Smooth muscle cell (in vitro differentiated cells): ENCODE measurements at regions not wholly inside any gene's neighbourhood (a gene's known extent, or its start where the extent isn't known, plus 50 kb on each side); places are given as distances from the start of the nearest gene placed in this dataset.

Experiments
- DNase-seq: peaks from one replicate; lab custom pipeline; 2025; ENCODE audit not compliant: unreplicated experiment; lab: John Stamatoyannopoulos, UW
- H2AFZ ChIP-seq: fragments of 200-600 bp; sonication (generic); 2 replicates; pipeline ENCODE4 v1.6.0; 2016; ENCODE audit warnings: antibody characterized with exemption, low read depth, mild to moderate bottlenecking
- H3F3A ChIP-seq: fragments of 200-600 bp; sonication (generic); 2 replicates; pipeline ENCODE4 v1.6.0; 2017; ENCODE audit warnings: antibody characterized with exemption, low read depth
- H3K27ac ChIP-seq: fragments of 200-600 bp; sonication (generic); 2 replicates; pipeline ENCODE4 v1.5.1; 2016; ENCODE audit warnings: low read depth, mild to moderate bottlenecking
- H3K27me3 ChIP-seq: fragments of 200-600 bp; sonication (generic); 2 replicates; pipeline ENCODE4 v1.6.1; 2016; ENCODE audit warnings: low read depth, mild to moderate bottlenecking
- H3K36me3 ChIP-seq: fragments of 200-600 bp; sonication (generic); 2 replicates; pipeline ENCODE4 v1.5.1; 2016; ENCODE audit warnings: low read depth
- H3K4me1 ChIP-seq: fragments of 200-600 bp; sonication (generic); 2 replicates; pipeline ENCODE4 v1.5.1; 2016; ENCODE audit warnings: low read depth
- H3K4me2 ChIP-seq: fragments of 200-600 bp; sonication (generic); 2 replicates; pipeline ENCODE4 v1.6.0; 2016; ENCODE audit warnings: mild to moderate bottlenecking
- H3K4me3 ChIP-seq: fragments of 200-600 bp; sonication (generic); 2 replicates; pipeline ENCODE4 v1.5.1; 2016; ENCODE audit warnings: mild to moderate bottlenecking
- H3K79me2 ChIP-seq: fragments of 200-600 bp; sonication (generic); 2 replicates; pipeline ENCODE4 v1.6.0; 2016; ENCODE audit warnings: low read depth, mild to moderate bottlenecking
- H3K9ac ChIP-seq: fragments of 200-600 bp; sonication (generic); 2 replicates; pipeline ENCODE4 v1.6.0; 2016; ENCODE audit warnings: low read depth
- H3K9me3 ChIP-seq: fragments of 200-600 bp; sonication (generic); replicated peaks from 2 replicates; pipeline ENCODE4 v1.5.1; 2016; ENCODE audit warnings: low read depth
- H4K20me1 ChIP-seq: fragments of 200-600 bp; sonication (generic); 2 replicates; pipeline ENCODE4 v1.6.0; 2016; ENCODE audit warnings: low read depth
- CTCF ChIP-seq: fragments of 200-600 bp; sonication (generic); IDR thresholded peaks from 2 replicates; pipeline ENCODE4 v1.5.1; 2017; ENCODE audit warnings: borderline replicate concordance, mild to moderate bottlenecking, antibody characterized with exemption; ENCODE audit not compliant: insufficient read depth, poor library complexity, severe bottlenecking
- WGBS: methylation state at CpG from one replicate; pipeline ENCODE4 v1.1.7; 2016; ENCODE audit warnings: low lambda C conversion rate; 5-methylcytosine and 5-hydroxymethylcytosine counted together

- H3K4me1 ChIP-seq = no peaks in the 10 kb centered on the region
- no peak for TF ChIP-seq CTCF
- H3K36me3 ChIP-seq = no peaks in the 10 kb centered on the region
- H2AFZ ChIP-seq = no peak overlapping the region
- no peaks in the 10 kb centered on the region for H3K79me2 ChIP-seq
- DNase-seq = no peak
- no peak overlapping the region for H3K4me2 ChIP-seq
- no peaks in the 10 kb centered on the region for H3F3A ChIP-seq
- H3K27ac ChIP-seq = no peak overlapping the region
- no peaks in the 10 kb centered on the region for H3K9me3 ChIP-seq
- H3K9ac ChIP-seq = no peak overlapping the region
- no peaks in the 10 kb centered on the region for H4K20me1 ChIP-seq
- no peaks in the 10 kb centered on the region for H3K27me3 ChIP-seq
- 68% methylated on average over 1 of the region's 1 CpG for WGBS
- H3K4me3 ChIP-seq = no peak overlapping the region
These were observed 529.3 kb upstream of the SLIT2 start for GRCh38 chr4:19722404-19722803.

- Histone ChIP-seq H2AFZ (peak overlapping the region; percentile 15), H3K9me3 (no peaks in the 10 kb centered on the region), H3F3A (no peaks in the 10 kb centered on the region), H3K9ac (no peak overlapping the region), H3K36me3 (no peaks in the 10 kb centered on the region), H3K79me2 (no peaks in the 10 kb centered on the region), H3K4me3 (no peak overlapping the region), H3K4me2 (no peak overlapping the region), H3K27ac (no peak overlapping the region), H4K20me1 (no peaks in the 10 kb centered on the region), H3K27me3 (no peaks in the 10 kb centered on the region), H3K4me1 (no peaks in the 10 kb centered on the region)
- no peak for DNase-seq
- no peak for TF ChIP-seq CTCF
These were observed 530.1 kb upstream of the SLIT2 start for GRCh38 chr4:19721587-19721986.

- no peaks in the 10 kb centered on the region for H3K36me3 ChIP-seq
- no peaks in the 10 kb centered on the region for H3F3A ChIP-seq
- H2AFZ ChIP-seq = no peak overlapping the region
- no peak overlapping the region for H3K27ac ChIP-seq
- TF ChIP-seq CTCF = no peak
- DNase-seq = no peak
- WGBS = 97% methylated on average over 1 of the region's 1 CpG
- no peaks in the 10 kb centered on the region for H3K79me2 ChIP-seq
- H3K9ac ChIP-seq = no peak overlapping the region
- no peaks in the 10 kb centered on the region for H4K20me1 ChIP-seq
- H3K27me3 ChIP-seq = no peaks in the 10 kb centered on the region
- no peaks in the 10 kb centered on the region for H3K9me3 ChIP-seq
- H3K4me3 ChIP-seq = no peak overlapping the region
- no peaks in the 10 kb centered on the region for H3K4me1 ChIP-seq
- no peak overlapping the region for H3K4me2 ChIP-seq
These were observed 531.1 kb upstream of the SLIT2 start for GRCh38 chr4:19720610-19721009.

- Histone ChIP-seq H3K36me3 (no peaks in the 10 kb centered on the region), H3F3A (no peaks in the 10 kb centered on the region), H4K20me1 (no peaks in the 10 kb centered on the region), H3K4me3 (no peak overlapping the region), H2AFZ (no peak overlapping the region), H3K27ac (no peak overlapping the region), H3K79me2 (no peaks in the 10 kb centered on the region), H3K27me3 (no peaks in the 10 kb centered on the region), H3K9me3 (no peaks in the 10 kb centered on the region), H3K9ac (no peak overlapping the region), H3K4me1 (no peaks in the 10 kb centered on the region), H3K4me2 (no peak overlapping the region)
- TF ChIP-seq CTCF = no peak
- DNase-seq = no peak
These were observed 531.5 kb upstream of the SLIT2 start for GRCh38 chr4:19720190-19720589.
